Mesodermal cell (in vitro differentiated cells): ENCODE measurements at regions not wholly inside any gene's neighbourhood (a gene's known extent, or its start where the extent isn't known, plus 50 kb on each side); places are given as distances from the start of the nearest gene placed in this dataset.

ENCODE experiments used
- H3K27ac ChIP-seq: 2 replicates; pipeline ENCODE4 v1.7.0; 2013; ENCODE audit warnings: mild to moderate bottlenecking, low read depth, low read length, moderate library complexity; ENCODE audit not compliant: severe bottlenecking
- H3K36me3 ChIP-seq: 2 replicates; pipeline ENCODE4 v1.7.1; 2013; ENCODE audit warnings: mild to moderate bottlenecking, low read length, moderate library complexity; ENCODE audit not compliant: control insufficient read depth, insufficient read depth
- H3K4me1 ChIP-seq: one replicate; pipeline ENCODE4 v1.7.1; 2013; ENCODE audit warnings: mild to moderate bottlenecking, low read length; ENCODE audit not compliant: insufficient read depth, control insufficient read depth, poor library complexity, severe bottlenecking
- H3K4me3 ChIP-seq: 2 replicates; pipeline ENCODE4 v1.7.0; 2013; ENCODE audit warnings: low read length, control low read depth, mild to moderate bottlenecking; ENCODE audit not compliant: insufficient read depth, poor library complexity, severe bottlenecking; ENCODE audit errors: extremely low read depth
- H3K9me3 ChIP-seq: 2 replicates; pipeline ENCODE4 v1.7.1; 2013; ENCODE audit warnings: mild to moderate bottlenecking, low read length, moderate library complexity; ENCODE audit not compliant: control insufficient read depth
- WGBS, 2 experiments: methylation state at CpG; one replicate each; pipeline ENCODE4 v1.1.5; 2013; ENCODE audit warnings: missing lambda C conversion rate in 2 of 2; ENCODE audit not compliant: insufficient coverage in 2 of 2; 5-methylcytosine and 5-hydroxymethylcytosine counted together

- peaks cover 33% of the 10 kb centered on the region for H3K4me1 ChIP-seq
- no peak overlapping the region for H3K27ac ChIP-seq
- no peaks in the 10 kb centered on the region for H3K9me3 ChIP-seq
- no peaks in the 10 kb centered on the region for H3K36me3 ChIP-seq
- 29 to 64% methylated on average over 1 to 2 of the region's 3 CpGs for WGBS, 2 experiments
- no peak overlapping the region for H3K4me3 ChIP-seq
Measured at GRCh38 chr15:29611057-29611456, 211.2 kb downstream of the TJP1 start.

- Histone ChIP-seq H3K4me1 (no peaks in the 10 kb centered on the region), H3K36me3 (no peaks in the 10 kb centered on the region), H3K27ac (no peak overlapping the region), H3K4me3 (no peak overlapping the region), H3K9me3 (no peaks in the 10 kb centered on the region)
- 91 to 94% methylated on average over 5 of the region's 5 CpGs for WGBS, 2 experiments
Measured at GRCh38 chr15:29601811-29602210, 220.5 kb downstream of the TJP1 start.

- Histone ChIP-seq H3K27ac (no peak overlapping the region), H3K4me1 (no peaks in the 10 kb centered on the region), H3K36me3 (no peaks in the 10 kb centered on the region), H3K4me3 (no peak overlapping the region), H3K9me3 (no peaks in the 10 kb centered on the region)
- WGBS, 2 experiments: no CpG with 5 or more reads among the region's 1 CpG
Measured at GRCh38 chr15:29600262-29600661, 222.0 kb downstream of the TJP1 start.

- no peaks in the 10 kb centered on the region for H3K4me1 ChIP-seq
- H3K4me3 ChIP-seq: no peak overlapping the region
- no peaks in the 10 kb centered on the region for H3K9me3 ChIP-seq
- 72% methylated on average over 2 of the region's 3 CpGs; no CpG with 5 or more reads in 1 of the 2 experiments for WGBS, 2 experiments
- H3K36me3 ChIP-seq: no peaks in the 10 kb centered on the region
- H3K27ac ChIP-seq: no peak overlapping the region
Measured at GRCh38 chr15:29596266-29596665, 226.0 kb downstream of the TJP1 start.

- Histone ChIP-seq H3K4me3 (no peak overlapping the region), H3K9me3 (no peaks in the 10 kb centered on the region), H3K27ac (no peak overlapping the region), H3K36me3 (no peaks in the 10 kb centered on the region), H3K4me1 (no peaks in the 10 kb centered on the region)
- 80% methylated on average over 1 of the region's 1 CpG; no CpG with 5 or more reads in 1 of the 2 experiments for WGBS, 2 experiments
Measured at GRCh38 chr15:29593629-29594028, 228.6 kb downstream of the TJP1 start.

- H3K36me3 ChIP-seq: no peaks in the 10 kb centered on the region
- 50 to 64% methylated on average over 3 of the region's 4 CpGs for WGBS, 2 experiments
Measured at GRCh38 chr15:29593111-29593510, 229.2 kb downstream of the TJP1 start.

GRCh38 chr15:29590701-29591100 is 231.6 kb downstream of the TJP1 start:
- H3K36me3 ChIP-seq: no peaks in the 10 kb centered on the region
- H3K9me3 ChIP-seq: no peaks in the 10 kb centered on the region
- no peak overlapping the region for H3K27ac ChIP-seq
- no peak overlapping the region for H3K4me3 ChIP-seq
- no peaks in the 10 kb centered on the region for H3K4me1 ChIP-seq

More at GRCh38 chr15:29593111-29593510, 229.2 kb downstream of the TJP1 start:
- Histone ChIP-seq H3K9me3 (no peaks in the 10 kb centered on the region), H3K4me3 (no peak overlapping the region), H3K4me1 (no peaks in the 10 kb centered on the region), H3K27ac (no peak overlapping the region)

GRCh38 chr15:29589975-29590374 is 232.3 kb downstream of the TJP1 start:
- WGBS, 2 experiments: 90 to 95% methylated on average over 4 of the region's 4 CpGs
- Histone ChIP-seq H3K9me3 (no peaks in the 10 kb centered on the region), H3K4me3 (no peak overlapping the region), H3K27ac (no peak overlapping the region), H3K4me1 (no peaks in the 10 kb centered on the region), H3K36me3 (no peaks in the 10 kb centered on the region)

- Histone ChIP-seq H3K36me3 (no peaks in the 10 kb centered on the region), H3K4me1 (no peaks in the 10 kb centered on the region), H3K4me3 (no peak overlapping the region), H3K9me3 (no peaks in the 10 kb centered on the region), H3K27ac (no peak overlapping the region)
- 83 to 89% methylated on average over 9 of the region's 9 CpGs for WGBS, 2 experiments
Measured at GRCh38 chr15:29589416-29589815, 232.9 kb downstream of the TJP1 start.

GRCh38 chr15:29573197-29573838 is 248.9 kb downstream of the TJP1 start:
- H3K4me3 ChIP-seq: no peak overlapping the region
- peaks cover 9% of the 10 kb centered on the region for H3K4me1 ChIP-seq
- no peaks in the 10 kb centered on the region for H3K36me3 ChIP-seq
- no peaks in the 10 kb centered on the region for H3K9me3 ChIP-seq
- WGBS, 2 experiments: 86 to 100% methylated on average over 1 of the region's 4 CpGs
- H3K27ac ChIP-seq: no peak overlapping the region

GRCh38 chr15:29571792-29572431 is 250.4 kb downstream of the TJP1 start:
- WGBS, 2 experiments: 7 to 8% methylated on average over 13 of the region's 14 CpGs
- Histone ChIP-seq H3K36me3 (no peaks in the 10 kb centered on the region), H3K4me1 (peaks cover 9% of the 10 kb centered on the region), H3K27ac (peak overlapping the region; percentile 55), H3K4me3 (peak overlapping the region; percentile 1), H3K9me3 (no peaks in the 10 kb centered on the region)
